GM18867 (cell line): ENCODE measurements at regions not wholly inside any gene's neighbourhood (a gene's known extent, or its start where the extent isn't known, plus 50 kb on each side); places are given as distances from the start of the nearest gene placed in this dataset.
A peak's percentile ranks its signal among the peaks of the same experiment; 100 is the strongest.
"Not testable (repeated sequence)": the region's sequence is repeated elsewhere in the genome, so short reads cannot be mapped to it uniquely, and the experiment has no call there.

Source experiments
- ATAC-seq: cut with Tn5 transposase; IDR thresholded peaks from one replicate; pipeline ENCODE4 v1.9.1; 2021; ENCODE audit warnings: mild to moderate bottlenecking, moderate library complexity; ENCODE audit not compliant: unreplicated experiment

DNA sequence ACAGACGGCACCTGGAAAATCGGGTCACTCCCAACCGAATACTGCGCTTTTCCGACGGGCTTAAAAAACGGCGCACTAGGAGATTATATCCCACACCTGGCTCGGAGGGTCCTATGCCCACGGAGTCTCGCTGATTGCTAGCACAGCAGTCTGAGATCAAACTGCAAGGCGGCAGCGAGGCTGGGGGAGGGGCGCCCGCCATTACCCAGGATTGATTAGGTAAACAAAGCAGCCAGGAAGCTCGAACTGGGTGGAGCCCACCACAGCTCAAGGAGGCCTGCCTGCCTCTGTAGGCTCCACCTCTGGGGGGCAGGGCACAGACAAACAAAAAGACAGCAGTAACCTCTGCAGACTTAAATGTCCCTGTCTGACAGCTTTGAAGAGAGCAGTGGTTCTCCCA is 64.5 kb downstream of the SLC30A10 start:
- ATAC-seq, result not testable (repeated sequence)

DNA sequence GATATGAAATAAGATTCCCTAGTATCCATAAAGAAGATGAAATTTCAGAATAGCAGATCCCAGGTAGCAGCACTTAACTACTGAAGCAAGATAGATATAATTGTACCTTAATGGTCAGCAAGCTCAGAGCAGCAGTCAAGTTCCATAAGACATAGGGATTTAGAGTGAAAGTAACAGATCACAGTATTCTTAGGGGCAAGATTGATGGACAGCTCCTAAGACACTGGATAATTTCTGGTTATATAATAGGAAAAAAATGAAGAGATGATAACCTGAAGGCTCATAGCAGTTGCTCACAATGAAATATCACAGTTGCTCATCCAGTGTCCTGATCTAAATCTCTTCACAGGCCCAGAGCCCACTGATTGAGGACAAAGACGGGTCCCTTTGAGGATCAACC is 66.0 kb downstream of the SLC30A10 start:
- no peak for ATAC-seq

DNA sequence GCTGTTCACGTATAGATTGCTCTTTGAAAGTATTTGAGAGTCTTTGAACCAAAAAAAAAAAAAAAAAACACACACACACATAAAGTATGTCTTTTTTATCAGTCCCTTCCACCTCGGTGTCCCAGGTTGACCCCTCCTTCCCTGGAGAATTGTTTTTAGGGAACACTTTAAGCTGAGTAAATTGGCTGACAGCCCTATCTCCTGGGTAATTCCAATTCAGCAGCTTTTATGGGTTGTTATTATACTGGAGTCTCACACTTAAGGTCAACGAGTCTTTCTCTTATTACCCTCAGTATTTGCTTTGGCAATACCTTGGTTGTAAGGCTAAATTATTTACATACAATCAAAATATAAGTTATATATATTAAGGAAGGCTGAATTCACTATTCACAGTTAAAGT is 69.4 kb downstream of the SLC30A10 start:
- no peak for ATAC-seq

- no peak for ATAC-seq
These were observed 81.0 kb downstream of the SLC30A10 start for GRCh38 chr1:219847215-219847855.

- not testable (repeated sequence) for ATAC-seq
These were observed 88.8 kb downstream of the SLC30A10 start for GRCh38 chr1:219839595-219839994.

GRCh38 chr1:219837994-219838294 is 90.4 kb downstream of the SLC30A10 start:
- peak; percentile 10 for ATAC-seq

DNA sequence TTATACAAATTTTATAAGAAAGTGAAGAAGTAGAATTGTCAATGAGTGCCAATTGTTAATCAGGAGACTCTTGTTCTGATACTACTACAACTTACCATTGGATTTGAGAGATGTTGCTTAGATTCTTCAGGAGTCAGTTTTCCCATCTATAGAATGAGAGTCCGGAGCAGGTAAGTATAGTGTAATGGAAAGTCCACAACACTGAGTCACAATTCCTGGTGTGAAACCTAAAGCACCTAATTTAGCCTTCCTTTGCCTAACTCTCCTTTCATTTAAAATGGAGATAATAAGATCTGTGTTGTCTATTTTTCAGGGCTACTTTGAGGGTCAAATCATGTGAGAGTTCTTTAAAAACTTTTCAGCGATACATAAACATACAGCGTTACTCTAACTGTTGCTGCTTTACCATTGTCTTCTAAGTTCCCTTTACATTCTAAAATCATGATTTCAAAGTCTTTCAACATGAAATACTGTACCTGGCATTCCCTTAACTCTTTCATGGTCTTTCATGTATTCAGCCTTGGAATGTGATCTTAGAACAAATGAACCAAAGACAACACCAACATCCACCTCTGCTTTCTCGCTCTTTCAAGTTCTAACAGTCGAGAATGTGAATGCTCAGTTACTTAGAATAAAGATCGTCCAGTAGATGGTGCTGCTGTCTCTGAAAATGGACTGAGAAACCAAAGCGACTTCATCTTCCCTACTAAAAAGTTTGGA is 90.9 kb downstream of the SLC30A10 start:
- ATAC-seq, result peak; percentile 70

DNA sequence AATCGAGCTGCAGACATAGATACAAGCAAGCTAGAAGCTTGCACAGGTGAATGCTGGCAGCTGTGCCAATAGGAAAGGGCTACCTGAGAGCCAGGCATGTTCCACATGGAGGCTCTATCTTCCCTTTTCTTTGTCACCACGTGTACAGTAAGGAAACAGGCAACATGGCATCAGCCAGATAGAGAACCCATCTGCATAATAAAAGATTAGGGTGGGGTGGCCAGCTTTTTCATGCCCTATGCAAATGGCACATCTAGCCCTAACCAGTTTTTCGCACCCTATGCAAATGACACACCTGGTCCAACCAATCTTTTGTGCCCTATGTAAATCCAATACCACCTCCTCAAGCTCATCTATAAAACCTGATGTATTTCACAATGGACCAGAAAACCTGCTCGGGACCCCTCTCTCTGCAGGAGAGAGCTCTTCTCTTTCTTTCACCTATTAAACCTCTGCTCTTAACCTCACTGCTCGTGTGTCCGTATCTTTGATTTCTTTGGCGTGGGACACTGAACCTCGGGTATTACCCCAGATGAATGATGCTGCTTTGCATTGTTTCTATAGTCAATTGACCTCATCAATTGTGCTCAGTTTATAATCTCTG is 93.9 kb downstream of the SLC30A10 start:
- no peak for ATAC-seq

DNA sequence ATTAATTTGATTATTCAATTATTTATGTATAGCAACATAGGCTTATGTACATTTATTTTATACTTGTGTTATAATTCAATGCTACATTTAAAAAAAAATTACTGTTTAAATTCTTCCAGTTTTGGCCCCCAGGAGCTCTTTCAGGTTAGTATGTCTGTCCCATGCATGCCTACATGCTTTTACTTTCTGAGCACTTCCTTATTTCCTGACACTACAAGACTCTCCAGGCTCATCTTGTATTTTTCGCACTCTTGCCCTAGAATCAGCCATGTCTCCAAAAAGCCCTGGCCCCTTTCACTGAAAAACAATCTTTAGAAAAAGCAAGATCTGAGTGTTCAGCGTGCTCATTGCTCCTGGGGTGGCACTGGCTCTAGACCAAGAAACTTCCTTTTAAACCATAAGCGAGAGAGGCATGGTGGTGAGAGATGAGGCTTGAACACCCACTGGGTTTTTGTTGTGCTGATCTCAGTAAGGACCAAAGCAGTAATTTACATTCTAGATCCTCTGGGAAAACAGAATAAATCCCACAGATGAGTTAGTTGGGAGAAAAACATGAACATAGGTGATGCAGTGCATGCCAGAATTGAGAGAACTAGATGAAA is 95.0 kb downstream of the SLC30A10 start:
- ATAC-seq, result no peak

DNA sequence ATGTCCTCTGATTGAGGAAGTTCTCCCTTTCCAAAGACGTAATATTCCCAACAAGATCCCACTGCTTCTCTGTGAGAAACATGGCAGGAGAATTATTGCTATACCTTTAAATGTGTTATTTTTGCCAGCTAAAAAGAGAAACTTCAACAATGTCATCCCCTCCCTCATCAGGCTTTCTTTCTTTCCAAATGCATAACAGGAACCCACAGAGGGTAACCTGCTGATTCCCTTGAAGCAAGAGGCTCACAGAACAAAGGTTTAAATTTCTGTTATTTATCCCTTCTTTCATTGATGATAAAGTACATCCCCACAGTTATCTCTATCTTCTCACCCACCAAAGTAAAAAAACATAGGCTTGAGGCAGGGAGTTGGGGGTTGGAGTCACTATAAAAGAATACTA is 102.1 kb downstream of the SLC30A10 start:
- no peak for ATAC-seq

DNA sequence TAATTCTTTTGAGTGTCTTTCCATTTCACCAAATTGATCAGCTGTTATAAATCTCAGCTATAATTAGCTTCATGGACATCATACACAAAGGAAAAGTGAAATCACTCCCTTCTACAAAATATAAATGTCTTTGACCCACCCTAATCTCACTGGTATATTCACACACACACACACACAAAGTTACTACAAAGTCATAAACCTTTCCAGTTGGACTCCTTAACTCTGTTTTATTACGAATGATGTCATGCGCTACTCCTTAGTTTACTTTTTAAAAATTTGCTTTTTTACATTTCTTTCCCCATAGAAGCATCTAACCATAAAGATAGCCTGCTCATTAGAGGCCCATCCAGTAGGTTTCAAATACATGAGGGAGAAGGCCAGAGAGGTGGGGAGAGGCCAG is 103.0 kb downstream of the SLC30A10 start:
- ATAC-seq, result no peak

GRCh38 chr1:219824338-219824737 is 104.0 kb downstream of the SLC30A10 start:
- ATAC-seq, result no peak

GRCh38 chr1:219820551-219820950 is 107.8 kb downstream of the SLC30A10 start:
- ATAC-seq, result no peak

DNA sequence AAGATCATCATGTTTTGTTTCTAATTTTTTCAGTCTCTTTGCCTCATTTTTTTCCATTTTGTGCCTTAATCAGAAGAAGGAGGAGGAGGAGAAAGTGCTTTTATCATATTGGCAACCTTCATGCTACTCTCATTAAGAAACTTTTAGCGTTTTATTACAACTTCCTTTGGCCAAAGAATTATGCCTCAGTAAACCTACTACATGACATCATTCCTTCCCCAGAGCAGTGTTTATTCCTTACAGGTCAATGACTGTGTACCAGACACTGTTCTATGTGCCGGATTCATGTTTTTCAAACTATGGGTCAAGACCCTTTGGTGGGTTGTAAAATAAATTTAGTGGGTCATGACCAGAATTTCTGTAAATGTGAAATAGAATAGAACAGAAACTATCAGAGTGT is 110.4 kb downstream of the SLC30A10 start:
- ATAC-seq, result no peak

- no peak for ATAC-seq
These were observed 115.1 kb downstream of the SLC30A10 start for GRCh38 chr1:219813294-219813693.

DNA sequence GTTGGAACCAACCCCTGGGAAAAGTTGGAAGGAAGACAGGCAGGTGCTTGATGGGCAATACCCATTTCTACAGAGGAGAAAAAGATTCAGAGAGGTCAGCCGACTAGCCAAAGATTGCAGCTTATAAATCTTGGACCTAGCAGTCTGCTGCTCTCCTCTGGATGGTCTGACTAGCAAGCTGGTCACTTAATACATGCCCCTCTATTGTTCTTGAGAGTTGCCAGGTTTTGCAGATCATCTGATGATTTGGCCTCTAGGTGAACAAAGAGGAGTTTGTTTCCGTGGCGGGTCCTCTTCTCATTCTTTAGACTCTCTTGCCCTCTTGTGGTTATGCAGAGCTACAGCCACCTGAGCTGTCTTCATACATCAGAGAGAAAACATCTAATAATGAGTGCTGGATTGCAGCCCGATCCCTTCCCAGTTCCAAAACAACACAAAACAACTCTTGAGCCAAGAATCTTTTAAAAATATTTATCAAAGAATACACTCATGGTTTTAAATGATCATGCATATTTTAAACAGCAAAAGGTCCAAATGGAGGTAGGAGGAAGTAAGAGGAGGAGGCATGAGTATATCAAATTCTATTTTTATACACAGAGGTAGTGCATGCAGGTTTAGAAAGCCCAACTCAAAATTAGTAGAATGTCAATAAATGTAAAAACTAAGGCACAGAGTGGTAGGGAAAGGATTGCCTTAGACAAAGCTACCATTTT is 115.7 kb downstream of the SLC30A10 start:
- ATAC-seq, result peak; percentile 95

DNA sequence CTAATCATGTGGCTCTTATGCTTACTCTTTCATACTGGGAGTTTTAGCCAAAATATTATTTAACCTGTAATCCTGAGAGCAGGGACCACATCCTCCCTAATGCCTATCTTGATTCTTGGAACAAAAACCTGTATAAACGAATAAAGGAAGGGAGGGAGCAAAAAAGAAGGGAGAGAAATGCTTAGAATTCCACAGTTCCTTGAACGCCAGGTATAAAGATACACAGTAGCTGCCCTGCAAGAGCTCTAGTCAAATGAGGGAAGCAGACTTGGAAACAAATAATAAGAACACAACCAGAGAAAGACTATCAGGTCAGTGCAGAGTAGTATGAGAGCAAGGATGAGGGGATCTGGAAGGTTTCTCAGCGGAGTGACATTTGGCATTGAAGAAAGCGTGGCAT is 116.3 kb downstream of the SLC30A10 start:
- no peak for ATAC-seq

DNA sequence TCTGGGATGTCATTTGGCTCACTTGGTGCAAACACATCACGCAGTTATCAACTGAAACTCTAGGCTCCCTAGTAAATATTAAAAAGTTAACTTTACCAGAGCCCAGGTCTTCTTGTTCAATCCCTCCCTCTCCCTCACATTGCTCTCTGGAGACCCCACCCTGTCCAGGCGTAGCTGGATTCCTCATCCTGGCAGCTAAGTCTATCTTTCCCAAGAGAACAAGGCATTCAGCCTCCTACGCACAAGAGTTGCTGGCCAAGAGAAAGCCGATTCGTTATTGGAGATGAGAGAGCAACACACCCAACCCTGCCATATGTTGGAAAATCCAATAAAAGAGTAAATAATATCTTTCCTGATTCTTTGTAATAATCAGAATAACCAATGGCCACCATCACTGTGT is 117.9 kb downstream of the SLC30A10 start:
- no peak for ATAC-seq

- ATAC-seq, result no peak
These were observed 119.6 kb downstream of the SLC30A10 start for GRCh38 chr1:219808790-219809189.

- ATAC-seq, result no peak
These were observed 121.7 kb downstream of the SLC30A10 start for GRCh38 chr1:219806642-219807041.

DNA sequence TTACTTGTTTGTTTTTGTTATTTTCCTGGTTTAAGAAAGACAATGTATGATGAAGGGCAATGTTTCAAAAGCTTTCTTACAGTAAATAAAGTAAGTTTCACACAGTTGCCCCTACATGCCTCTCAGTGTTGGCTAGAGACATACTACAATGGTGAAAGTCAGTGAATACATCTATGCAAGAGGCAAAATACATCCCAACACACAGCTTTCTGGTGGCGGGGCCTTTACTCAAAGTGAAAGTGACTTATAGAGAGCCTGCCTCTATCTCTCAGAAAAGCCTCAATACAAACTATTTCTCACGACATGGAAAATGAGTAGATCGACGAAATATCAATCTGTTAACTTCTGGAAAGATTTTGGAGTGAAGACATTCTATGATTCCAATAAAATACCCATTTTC is 122.3 kb downstream of the SLC30A10 start:
- ATAC-seq, result no peak
